GM23338 (cell line): ENCODE measurements at regions not wholly inside any gene's neighbourhood (a gene's known extent, or its start where the extent isn't known, plus 50 kb on each side); places are given as distances from the start of the nearest gene placed in this dataset.

Experiments used
- CREB1 ChIP-seq: fragments of 250-450 bp; sonication (Bioruptor Pico); IDR thresholded peaks from 2 replicates; pipeline ENCODE4 v1.5.0; 2020; ENCODE audit warnings: low read depth, mild to moderate bottlenecking, moderate library complexity
- CTCF ChIP-seq, 2 experiments: fragments of 200-600 bp in 1 of 2; sonication (generic) in 1 of 2; conservative IDR thresholded peaks; 2 replicates each; pipeline versions ENCODE4 v1.5.1 to v1.6.1; 2016 to 2017; ENCODE audit warnings: antibody characterized with exemption in 2 of 2, low read depth in 2 of 2, mild to moderate bottlenecking in 2 of 2, moderate library complexity in 1 of 2
- ETS1 ChIP-seq: IDR thresholded peaks from 2 replicates; pipeline ENCODE4 v1.6.1; 2016; ENCODE audit warnings: antibody characterized with exemption
- EZH2 ChIP-seq: fragments of 200-600 bp; sonication (generic); IDR thresholded peaks from one replicate; pipeline ENCODE4 v1.8.0; 2017; ENCODE audit warnings: antibody characterized with exemption, mild to moderate bottlenecking, low read depth; ENCODE audit not compliant: unreplicated experiment
- EZH2phosphoT487 ChIP-seq: fragments of 200-600 bp; sonication (generic); IDR thresholded peaks from one replicate; pipeline ENCODE4 v1.8.1; 2018; ENCODE audit warnings: antibody characterized with exemption; ENCODE audit not compliant: unreplicated experiment
- JUNB ChIP-seq: IDR thresholded peaks from one replicate; pipeline ENCODE4 v1.6.1; 2016; ENCODE audit warnings: antibody characterized with exemption; ENCODE audit not compliant: unreplicated experiment
- NANOG ChIP-seq: IDR thresholded peaks from 2 replicates; pipeline ENCODE4 v1.6.1; 2016; ENCODE audit warnings: antibody characterized with exemption, borderline replicate concordance
- POLR2AphosphoS5 ChIP-seq: IDR thresholded peaks from 2 replicates; pipeline ENCODE4 v1.6.1; 2016; ENCODE audit warnings: antibody characterized with exemption, low read depth
- REST ChIP-seq: IDR thresholded peaks from one replicate; pipeline ENCODE4 v1.6.1; 2018; ENCODE audit warnings: antibody characterized with exemption; ENCODE audit not compliant: unreplicated experiment
- STAT1 ChIP-seq: IDR thresholded peaks from one replicate; pipeline ENCODE4 v1.6.1; 2016; ENCODE audit warnings: antibody characterized with exemption; ENCODE audit not compliant: unreplicated experiment
- ZNF114 ChIP-seq: fragments of 250-450 bp; sonication (Bioruptor Pico); IDR thresholded peaks from 2 replicates; pipeline ENCODE4 v1.5.0; 2020; ENCODE audit warnings: mild to moderate bottlenecking, moderate library complexity
- ZNF331 ChIP-seq: fragments of 250-450 bp; sonication (Bioruptor Pico); IDR thresholded peaks from 2 replicates; pipeline ENCODE4 v1.5.0; 2020; ENCODE audit warnings: low read depth, mild to moderate bottlenecking, moderate library complexity
- ZNF462 ChIP-seq: fragments of 250-450 bp; sonication (Bioruptor Pico); IDR thresholded peaks from 2 replicates; pipeline ENCODE4 v1.5.0; 2020; ENCODE audit warnings: mild to moderate bottlenecking, moderate library complexity

GRCh38 chr11:29023761-29024160, 915.6 kb downstream of the METTL15 start:
- TF ChIP-seq CTCF (conservative IDR thresholded peaks at IDR 0.05; ENCODE audit: low read depth in 2 of 2) (no peak), REST (no peak), POLR2AphosphoS5 (no peak), EZH2 (no peak), JUNB (no peak), ETS1 (no peak), EZH2phosphoT487 (no peak), NANOG (no peak), CREB1 (CRISPR knock-in tag) (no peak), ZNF462 (CRISPR knock-in tag) (no peak), ZNF331 (CRISPR knock-in tag) (no peak), ZNF114 (CRISPR knock-in tag) (no peak), STAT1 (no peak)
